ENCODE measurements at regions not wholly inside any gene's neighbourhood (a gene's known extent, or its start where the extent isn't known, plus 50 kb on each side); places are given as distances from the start of the nearest gene placed in this dataset.
"Not testable (repeated sequence)": the region's sequence is repeated elsewhere in the genome, so short reads cannot be mapped to it uniquely, and the experiment has no call there.

DNA sequence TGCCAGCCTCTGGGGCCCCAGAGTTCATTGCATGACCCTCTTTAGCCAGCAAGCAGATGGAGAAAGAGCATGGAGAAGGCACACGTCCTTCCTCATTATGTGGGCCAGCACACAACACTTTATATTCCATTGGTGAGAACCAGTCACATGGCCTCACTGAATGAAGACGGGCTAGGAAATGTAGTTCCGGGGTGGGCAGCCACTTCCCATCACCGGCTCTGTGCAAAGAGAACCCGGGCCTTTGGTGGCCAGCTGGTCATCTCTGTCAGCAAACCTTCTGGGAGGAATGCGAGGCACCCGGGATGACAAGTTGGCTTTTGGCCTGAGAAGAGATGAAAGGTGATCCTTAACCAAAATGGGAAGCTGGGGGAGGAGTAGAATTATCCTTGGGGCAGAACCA, 90.2 kb upstream of the VGLL4 start:
- H3K36me3 ChIP-seq (ENCODE audit: low read depth): no peaks in the 10 kb centered on the region
- DNase-seq (no peak), ATAC-seq (no peak)
- no peaks in the 10 kb centered on the region for H3K9me3 ChIP-seq
- H3K4me3 ChIP-seq: no peak overlapping the region
- TF ChIP-seq, protein P1, sequence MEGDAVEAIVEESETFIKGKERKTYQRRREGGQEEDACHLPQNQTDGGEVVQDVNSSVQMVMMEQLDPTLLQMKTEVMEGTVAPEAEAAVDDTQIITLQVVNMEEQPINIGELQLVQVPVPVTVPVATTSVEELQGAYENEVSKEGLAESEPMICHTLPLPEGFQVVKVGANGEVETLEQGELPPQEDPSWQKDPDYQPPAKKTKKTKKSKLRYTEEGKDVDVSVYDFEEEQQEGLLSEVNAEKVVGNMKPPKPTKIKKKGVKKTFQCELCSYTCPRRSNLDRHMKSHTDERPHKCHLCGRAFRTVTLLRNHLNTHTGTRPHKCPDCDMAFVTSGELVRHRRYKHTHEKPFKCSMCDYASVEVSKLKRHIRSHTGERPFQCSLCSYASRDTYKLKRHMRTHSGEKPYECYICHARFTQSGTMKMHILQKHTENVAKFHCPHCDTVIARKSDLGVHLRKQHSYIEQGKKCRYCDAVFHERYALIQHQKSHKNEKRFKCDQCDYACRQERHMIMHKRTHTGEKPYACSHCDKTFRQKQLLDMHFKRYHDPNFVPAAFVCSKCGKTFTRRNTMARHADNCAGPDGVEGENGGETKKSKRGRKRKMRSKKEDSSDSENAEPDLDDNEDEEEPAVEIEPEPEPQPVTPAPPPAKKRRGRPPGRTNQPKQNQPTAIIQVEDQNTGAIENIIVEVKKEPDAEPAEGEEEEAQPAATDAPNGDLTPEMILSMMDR (IDR thresholded peaks at IDR 0.05): no peak
- no peaks in the 10 kb centered on the region for H3K4me1 ChIP-seq (ENCODE audit: low read depth)
- intact Hi-C loops (cut with DNase I, micrococcal nuclease): no loop called here

DNA sequence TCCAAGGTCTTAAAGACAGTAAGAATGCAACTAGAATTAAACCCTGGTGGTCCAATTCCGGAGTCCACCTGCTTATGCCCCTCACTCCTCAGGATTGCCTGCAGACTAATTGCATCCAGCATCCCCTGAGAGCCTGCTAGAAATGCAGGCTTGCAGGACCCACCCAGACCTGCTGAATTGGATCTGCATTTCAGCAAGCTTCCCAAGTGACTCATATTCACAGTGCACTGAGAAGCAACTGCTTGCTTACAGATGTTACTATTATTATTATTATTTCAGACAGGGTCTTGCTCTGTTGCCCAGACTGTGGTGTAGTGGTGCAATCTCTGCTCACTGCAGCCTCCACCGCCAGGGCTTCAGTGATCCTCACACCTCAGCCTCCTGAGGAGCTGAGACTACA, 83.5 kb upstream of the VGLL4 start:
- DNase-seq: no peak
- H3K4me3 ChIP-seq: no peak overlapping the region
- intact Hi-C loops (cut with DNase I, micrococcal nuclease): no loop called here
- H3K4me1 ChIP-seq (ENCODE audit: low read depth): no peaks in the 10 kb centered on the region
- H3K9me3 ChIP-seq: no peaks in the 10 kb centered on the region
- no peaks in the 10 kb centered on the region for H3K36me3 ChIP-seq (ENCODE audit: low read depth)
- no peak for ATAC-seq
- TF ChIP-seq, protein P1 (IDR thresholded peaks at IDR 0.05): no peak

- Histone ChIP-seq H3K9me3 (no peaks in the 10 kb centered on the region), H3K4me3 (no peak overlapping the region), H3K36me3 (ENCODE audit: low read depth) (no peaks in the 10 kb centered on the region), H3K4me1 (ENCODE audit: low read depth) (peaks cover 6% of the 10 kb centered on the region)
- no peak for ATAC-seq
- TF ChIP-seq, protein P1 (IDR thresholded peaks at IDR 0.05): no peak
- intact Hi-C loops (cut with DNase I, micrococcal nuclease): no loop called here
- no peak for DNase-seq
These were observed 82.4 kb upstream of the VGLL4 start for GRCh38 chr3:11726146-11726545.

- DNase-seq; H3K36me3 ChIP-seq (ENCODE audit: low read depth); ATAC-seq; H3K4me3 ChIP-seq; H3K9me3 ChIP-seq; intact Hi-C loops (cut with DNase I, micrococcal nuclease): not testable (repeated sequence)
- H3K4me1 ChIP-seq (ENCODE audit: low read depth): peaks cover 14% of the 10 kb centered on the region
These were observed 81.6 kb upstream of the VGLL4 start for GRCh38 chr3:11725340-11725641.

DNA sequence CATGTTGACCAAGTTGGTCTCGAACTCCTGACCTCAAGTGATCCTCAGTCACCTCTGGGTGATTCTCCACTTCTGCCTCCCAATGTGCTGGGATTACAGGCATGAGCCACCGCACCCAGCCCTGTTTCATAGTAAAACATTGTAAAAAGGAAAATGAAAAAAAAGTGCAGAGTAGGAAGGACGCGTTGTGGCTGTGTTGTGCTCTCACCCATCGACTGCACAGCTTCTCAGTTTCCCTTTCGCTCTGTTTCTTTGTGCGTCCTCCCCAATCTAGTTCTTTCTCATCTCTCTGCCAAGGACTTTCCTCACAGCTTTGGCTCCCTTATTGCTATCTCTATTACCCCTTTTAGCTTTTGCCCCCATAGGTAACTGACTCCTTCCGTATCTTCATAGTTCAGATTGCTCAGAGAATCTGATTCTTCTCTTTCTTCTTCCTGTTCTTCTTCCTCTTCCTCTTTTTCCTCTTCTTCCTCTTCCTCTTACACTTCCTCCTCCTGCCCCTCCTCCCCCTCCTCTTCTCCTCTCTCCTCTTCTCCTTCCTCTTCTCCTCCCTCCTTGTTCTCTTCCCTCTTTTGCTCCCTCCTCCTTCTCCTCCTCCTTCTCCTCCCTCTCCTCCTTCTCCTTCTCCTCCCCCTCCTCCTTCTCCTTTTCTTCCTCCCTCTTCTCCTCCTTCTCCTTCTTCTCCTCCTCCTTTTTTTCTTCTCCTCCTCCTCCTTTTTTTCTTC, 81.1 kb upstream of the VGLL4 start:
- ATAC-seq (no peak), DNase-seq (no peak)
- no peaks in the 10 kb centered on the region for H3K9me3 ChIP-seq
- H3K36me3 ChIP-seq (ENCODE audit: low read depth): no peaks in the 10 kb centered on the region
- TF ChIP-seq, protein P1 (IDR thresholded peaks at IDR 0.05): no peak
- no peak overlapping the region for H3K4me3 ChIP-seq
- H3K4me1 ChIP-seq (ENCODE audit: low read depth): peaks cover 14% of the 10 kb centered on the region
- intact Hi-C loops (cut with DNase I, micrococcal nuclease): no loop called here

DNA sequence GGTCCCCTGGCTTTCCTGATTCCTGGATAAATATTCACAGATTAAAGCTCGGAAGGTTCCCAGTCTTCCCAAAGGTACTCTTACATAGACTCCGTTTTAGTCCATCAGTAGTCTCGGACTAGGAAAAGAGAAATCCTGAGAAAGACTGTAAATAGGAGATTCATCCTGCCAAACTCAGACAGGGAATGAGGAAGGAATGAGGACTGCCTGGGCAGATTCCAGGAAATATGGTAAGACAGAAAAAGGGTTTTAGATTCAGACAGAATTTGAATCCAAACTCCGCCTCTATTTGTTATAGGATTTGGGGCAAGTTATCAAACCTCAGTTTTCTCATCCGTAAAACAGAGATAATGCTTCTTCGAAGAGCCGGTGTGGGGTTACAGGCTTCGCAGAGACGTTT, 77.8 kb upstream of the VGLL4 start:
- Histone ChIP-seq H3K9me3 (no peaks in the 10 kb centered on the region), H3K4me3 (no peak overlapping the region), H3K36me3 (ENCODE audit: low read depth) (no peaks in the 10 kb centered on the region), H3K4me1 (ENCODE audit: low read depth) (peaks cover 19% of the 10 kb centered on the region)
- intact Hi-C loops (cut with DNase I, micrococcal nuclease): no loop called here
- no peak for ATAC-seq
- DNase-seq: no peak
- TF ChIP-seq, protein P1 (IDR thresholded peaks at IDR 0.05): no peak

Measured in mucosa of descending colon (tissue), 3 donors.